GM12892 (cell line): ENCODE measurements at regions not wholly inside any gene's neighbourhood (a gene's known extent, or its start where the extent isn't known, plus 50 kb on each side); places are given as distances from the start of the nearest gene placed in this dataset.

Experiments used
- DNase-seq: peaks from one replicate; pipeline ENCODE4 v3.0.0; 2011; ENCODE audit not compliant: insufficient read length
- FAIRE-seq: peaks from 2 replicates; lab custom pipeline; 2011; peaks lifted over from hg19 to GRCh38; lab: Jason Lieb, UNC
- POLR2A ChIP-seq: IDR thresholded peaks from 2 replicates; pipeline ENCODE4 v1.6.1; 2011; ENCODE audit warnings: low read depth, low read length, control low read depth
- POLR2AphosphoS5 ChIP-seq: IDR thresholded peaks from 2 replicates; pipeline ENCODE4 v1.6.1; 2011; ENCODE audit warnings: low read depth, low read length, control low read depth
- TAF1 ChIP-seq: IDR thresholded peaks from 2 replicates; pipeline ENCODE4 v1.6.1; 2011; ENCODE audit warnings: low read depth, mild to moderate bottlenecking, control low read depth, low read length, borderline replicate concordance

DNA sequence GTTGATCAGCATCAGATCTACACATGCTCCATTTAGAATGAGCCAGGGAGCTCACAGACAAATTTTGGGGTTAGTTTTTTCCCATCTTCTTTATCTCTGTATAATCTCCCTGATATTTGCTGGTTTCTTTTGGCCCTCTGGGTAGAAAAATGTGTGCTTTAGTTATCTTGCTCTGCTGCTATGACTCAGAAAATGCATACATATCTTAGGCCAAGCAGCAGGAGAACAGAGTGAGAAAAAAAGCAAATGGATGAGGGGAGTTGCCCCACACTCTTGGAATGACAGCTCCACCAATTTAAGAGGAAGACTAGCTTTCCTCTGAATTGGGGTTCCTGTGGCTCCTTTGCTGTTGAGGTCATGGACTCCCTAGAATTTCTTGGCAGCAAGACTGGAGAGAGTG, 331.8 kb downstream of the KCNJ3 start:
- no peak for FAIRE-seq
- TF ChIP-seq POLR2AphosphoS5 (no peak), TAF1 (no peak), POLR2A (no peak)

DNA sequence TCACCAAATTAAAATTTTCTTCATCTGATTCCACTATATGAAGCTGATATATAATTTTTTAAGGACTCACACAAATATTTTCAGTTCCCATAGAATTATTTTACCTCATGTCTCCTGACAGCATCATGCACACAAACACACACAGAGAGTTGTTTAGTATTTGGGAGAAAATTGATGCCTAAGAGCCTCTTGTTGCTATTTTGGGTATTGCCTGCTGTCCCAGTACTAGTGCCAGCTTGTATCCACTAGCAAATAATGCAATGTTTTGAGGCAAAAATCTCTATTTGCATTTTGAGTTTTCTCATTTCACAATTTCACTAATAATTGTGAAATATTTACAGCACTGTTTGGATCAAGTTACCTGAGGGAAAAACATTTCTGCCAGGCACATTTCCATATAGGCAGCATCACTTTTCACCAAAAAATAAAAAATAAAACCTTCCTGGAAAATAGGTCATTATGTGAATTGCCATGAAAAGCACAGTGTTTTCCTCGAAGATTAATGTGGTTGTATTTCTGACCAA, 328.2 kb downstream of the KCNJ3 start:
- no peak for TF ChIP-seq POLR2AphosphoS5
- TF ChIP-seq TAF1, result no peak
- no peak for TF ChIP-seq POLR2A
- DNase-seq (no peak), FAIRE-seq (no peak)

More for the DNA sequence above, 331.8 kb downstream of the KCNJ3 start:
- no peak for DNase-seq

DNA sequence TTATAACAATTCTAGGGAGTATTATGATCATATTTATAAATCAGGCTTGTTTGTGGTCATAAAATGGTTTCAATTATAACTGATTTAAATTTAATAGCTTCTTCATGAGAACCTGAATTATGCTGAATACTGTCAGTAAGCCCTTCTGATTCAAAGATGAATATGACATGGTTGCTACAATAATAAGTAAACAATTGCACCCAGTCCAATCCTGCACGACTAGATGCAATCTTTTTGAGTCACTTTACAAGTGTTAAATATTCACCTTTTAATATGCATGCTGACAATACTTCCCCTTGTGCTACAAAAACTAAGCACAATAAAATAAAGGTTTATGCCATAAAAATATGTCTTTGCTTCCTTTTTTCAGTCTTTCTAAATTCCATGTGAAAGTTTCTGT, 325.2 kb downstream of the KCNJ3 start:
- FAIRE-seq (no peak), DNase-seq (no peak)
- no peak for TF ChIP-seq POLR2A
- TF ChIP-seq TAF1, result no peak
- TF ChIP-seq POLR2AphosphoS5, result no peak

DNA sequence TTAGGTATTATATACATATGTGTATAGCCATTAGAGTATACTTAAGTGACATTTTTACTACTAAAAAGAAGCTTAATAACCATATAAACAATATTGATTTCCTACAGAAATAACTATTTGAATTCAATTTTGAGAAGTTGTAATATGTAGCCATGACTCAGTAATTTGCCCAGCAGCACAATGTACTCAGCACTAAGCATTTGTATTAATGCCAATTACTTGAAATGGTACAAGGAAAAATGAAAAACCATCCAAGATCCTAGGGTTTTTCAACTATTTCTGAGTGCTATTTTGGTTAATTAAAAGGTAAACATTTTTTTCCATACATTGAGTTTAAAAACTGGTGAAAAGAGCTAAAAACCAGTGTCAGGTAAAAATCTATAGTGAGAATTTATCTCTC, 324.0 kb downstream of the KCNJ3 start:
- FAIRE-seq (no peak), DNase-seq (no peak)
- TF ChIP-seq TAF1 (no peak), POLR2A (no peak), POLR2AphosphoS5 (no peak)

DNA sequence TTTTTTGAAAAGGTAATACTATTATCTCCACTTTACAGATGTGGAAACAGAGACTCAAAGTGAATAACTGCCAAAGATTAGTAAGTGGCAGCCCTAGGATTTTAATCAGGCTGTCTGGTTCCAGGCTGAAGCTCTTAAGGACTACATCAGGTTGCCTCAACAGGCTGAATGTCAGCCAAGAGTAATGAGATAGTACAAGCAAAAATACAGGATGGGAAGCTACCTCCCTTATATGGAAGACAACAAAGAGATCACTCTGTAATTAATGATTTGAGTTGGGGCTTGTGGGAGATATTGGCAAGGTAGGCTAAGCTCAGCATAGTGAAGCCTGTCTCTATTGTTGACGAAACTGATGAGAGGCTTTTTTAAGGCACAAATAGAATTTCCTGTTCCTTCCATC, 323.1 kb downstream of the KCNJ3 start:
- TF ChIP-seq POLR2A (no peak), TAF1 (no peak), POLR2AphosphoS5 (no peak)
- DNase-seq, result no peak
- FAIRE-seq, result no peak

DNA sequence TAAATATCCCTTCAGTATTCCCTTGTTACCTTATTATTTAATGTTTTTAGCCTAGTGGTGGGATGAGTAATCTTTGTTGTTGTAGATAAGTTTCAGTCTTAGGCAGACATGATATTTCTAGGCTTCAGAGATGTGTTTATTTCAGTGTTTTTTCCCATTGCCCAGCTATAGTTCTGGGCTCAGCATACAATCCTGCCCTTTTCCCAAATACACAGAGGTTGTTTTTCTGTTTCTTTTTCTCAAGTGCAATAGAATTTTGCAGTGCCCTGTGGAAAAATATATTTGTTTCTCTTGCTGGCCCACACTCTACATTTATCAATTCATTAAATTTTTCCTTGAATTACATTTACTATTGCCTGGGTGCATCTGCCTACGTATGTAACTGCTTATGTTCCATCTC, 321.8 kb downstream of the KCNJ3 start:
- DNase-seq, result no peak
- TF ChIP-seq TAF1 (no peak), POLR2AphosphoS5 (no peak), POLR2A (no peak)
- FAIRE-seq, result no peak

DNA sequence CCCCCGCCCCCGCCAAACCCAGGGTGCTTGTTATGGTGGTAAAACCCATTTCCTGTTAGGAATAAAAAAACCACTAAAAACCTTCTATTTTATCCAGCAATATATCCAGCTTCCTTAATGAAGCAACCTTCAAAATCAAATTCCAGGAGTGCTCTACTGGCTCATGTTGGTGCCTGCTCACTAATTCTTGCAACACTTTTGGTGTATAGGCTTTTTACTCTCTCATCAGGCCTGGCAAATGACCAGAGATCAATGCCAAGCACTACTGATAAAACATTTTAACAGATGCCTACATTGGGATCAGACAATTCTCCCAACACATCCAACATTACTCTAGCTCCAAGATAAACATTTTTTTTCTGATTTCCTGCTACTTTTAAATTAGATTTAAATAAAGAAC, 312.4 kb downstream of the KCNJ3 start:
- TF ChIP-seq TAF1 (no peak), POLR2AphosphoS5 (no peak), POLR2A (no peak)
- DNase-seq (no peak), FAIRE-seq (no peak)

DNA sequence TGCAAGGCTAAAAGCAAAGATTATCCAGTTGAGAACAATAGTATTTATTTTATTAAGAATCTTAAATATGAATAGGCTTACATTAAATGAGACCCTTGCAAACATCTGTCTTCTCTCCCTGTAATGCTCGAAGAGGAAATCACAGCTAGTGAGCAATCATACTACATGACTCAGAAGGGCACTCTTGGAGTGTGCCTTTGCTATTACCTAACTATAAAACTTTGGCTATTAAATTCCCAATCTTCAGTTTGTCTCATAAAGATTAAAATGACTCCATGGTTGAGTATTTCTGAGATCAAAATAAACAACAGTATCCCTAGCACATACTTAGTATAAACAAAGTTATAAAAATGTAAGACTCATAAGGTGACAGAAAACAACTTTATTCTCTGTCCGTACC, 296.9 kb downstream of the KCNJ3 start:
- DNase-seq, result no peak
- FAIRE-seq, result no peak
- TF ChIP-seq TAF1, result no peak
- no peak for TF ChIP-seq POLR2AphosphoS5
- no peak for TF ChIP-seq POLR2A

DNA sequence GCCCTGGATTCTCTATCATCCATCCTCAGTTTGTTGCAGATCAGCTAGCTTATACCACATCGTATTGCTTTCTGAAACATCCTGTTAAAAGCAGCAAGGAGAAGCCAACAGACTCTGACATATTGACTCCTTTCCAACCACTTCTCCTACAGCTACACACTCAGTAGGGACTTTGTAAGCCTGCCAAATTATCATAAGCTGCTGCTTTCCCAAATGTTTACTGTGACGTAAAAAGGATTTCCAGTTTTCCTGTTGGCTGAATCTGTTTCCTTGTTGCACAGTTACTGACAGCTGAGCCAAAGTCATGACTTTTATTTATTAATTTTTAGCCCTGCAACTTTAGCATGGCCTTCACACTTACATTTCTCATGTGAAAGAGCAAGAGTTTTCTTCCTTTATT, 294.3 kb downstream of the KCNJ3 start:
- DNase-seq, result no peak
- TF ChIP-seq POLR2AphosphoS5 (no peak), TAF1 (no peak), POLR2A (no peak)
- no peak for FAIRE-seq

DNA sequence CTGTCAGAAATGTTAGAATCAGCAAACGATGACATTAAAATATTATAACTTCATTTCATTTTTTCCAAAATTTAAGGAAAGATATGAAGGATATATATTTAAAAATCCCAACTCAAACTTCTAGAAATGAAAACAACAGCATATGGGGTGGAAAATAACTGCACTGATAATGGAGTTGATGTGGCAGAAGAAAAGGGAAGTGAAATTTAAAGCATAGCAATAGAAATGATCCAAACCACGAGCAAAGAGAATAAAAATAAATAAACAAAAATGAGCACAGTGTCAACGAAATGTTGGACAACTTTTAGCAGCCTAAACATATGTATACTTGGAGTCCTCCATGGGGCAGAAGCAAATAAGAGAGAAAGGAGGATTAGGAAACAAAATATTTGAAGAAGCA, 280.2 kb downstream of the KCNJ3 start:
- FAIRE-seq, result no peak
- no peak for TF ChIP-seq POLR2AphosphoS5
- DNase-seq, result no peak

DNA sequence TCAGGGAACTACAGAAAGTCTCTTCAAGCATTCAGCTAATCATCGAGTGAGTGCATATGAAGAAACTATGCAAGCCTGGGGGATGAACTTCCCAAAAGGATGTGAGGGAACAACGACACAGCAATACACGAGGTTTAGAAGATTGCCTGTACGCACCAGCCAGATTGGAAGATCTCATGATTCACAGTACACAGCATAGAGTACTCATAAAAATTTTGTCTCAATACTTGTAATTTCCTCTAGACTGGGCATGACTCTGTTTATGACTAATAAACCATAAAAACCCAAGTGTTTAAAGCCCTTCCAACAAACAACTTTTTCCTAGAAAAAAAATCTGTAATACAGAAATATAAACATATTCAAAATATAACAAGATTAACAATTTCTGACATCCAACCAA, 279.7 kb downstream of the KCNJ3 start:
- FAIRE-seq (no peak), DNase-seq (no peak)
- TF ChIP-seq POLR2AphosphoS5 (no peak), TAF1 (no peak)

DNA sequence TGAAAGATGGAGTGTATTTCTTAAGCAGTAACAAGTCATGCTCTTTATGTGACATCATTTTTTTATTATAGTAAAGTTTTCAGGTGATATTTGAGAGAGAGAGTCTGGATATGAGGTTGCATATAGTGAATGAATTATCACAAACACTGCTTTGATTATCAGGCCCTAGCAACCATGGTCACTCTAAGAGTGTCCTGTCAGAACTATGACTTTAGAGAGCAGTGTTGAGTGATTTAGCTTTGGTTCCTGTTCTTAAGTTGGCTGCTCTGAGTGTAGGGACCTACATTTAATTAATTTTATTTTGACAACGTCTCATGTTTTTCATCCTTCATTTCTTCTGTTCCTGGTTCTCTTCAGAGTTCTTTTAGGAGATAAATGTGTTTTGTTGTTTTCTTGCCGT, 275.5 kb downstream of the KCNJ3 start:
- TF ChIP-seq POLR2A (no peak), POLR2AphosphoS5 (no peak), TAF1 (no peak)
- DNase-seq (no peak), FAIRE-seq (no peak)

DNA sequence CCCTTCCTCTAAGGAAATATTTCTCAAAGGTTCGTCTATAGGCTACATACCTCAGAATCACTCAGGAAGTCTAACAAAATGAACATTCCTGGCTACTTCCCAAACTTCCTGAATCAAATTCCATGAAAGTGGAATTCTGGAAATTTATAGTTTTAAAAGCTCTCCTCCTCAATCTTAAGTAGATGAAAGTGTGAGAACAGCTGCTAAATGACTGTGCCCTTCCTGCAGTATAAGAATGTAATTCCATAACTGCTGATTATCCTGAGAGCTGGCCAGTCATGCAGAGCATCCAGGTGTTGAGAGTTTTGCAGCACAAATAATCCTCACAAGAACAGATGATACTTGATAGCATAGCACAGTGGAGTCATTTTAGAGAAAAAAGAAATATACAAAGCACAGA, 265.0 kb downstream of the KCNJ3 start:
- no peak for TF ChIP-seq POLR2A
- no peak for TF ChIP-seq POLR2AphosphoS5
- TF ChIP-seq TAF1, result no peak
- no peak for FAIRE-seq
- no peak for DNase-seq
